HL-60 (cell line): ENCODE measurements at regions not wholly inside any gene's neighbourhood (a gene's known extent, or its start where the extent isn't known, plus 50 kb on each side); places are given as distances from the start of the nearest gene placed in this dataset.

Experiments
- DNase-seq, 2 experiments: peaks; one replicate each; pipeline ENCODE4 v3.0.0-alpha.2; 2010 to 2020; ENCODE audit warnings: low read depth in 1 of 2, low spot score in 1 of 2
- H3K27ac ChIP-seq: fragments of 250-450 bp; sonication (Bioruptor Pico); replicated peaks from 2 replicates; pipeline ENCODE4 v1.5.1; 2020; ENCODE audit warnings: mild to moderate bottlenecking, moderate library complexity
- H3K27me3 ChIP-seq: fragments of 250-450 bp; sonication (Bioruptor Pico); 2 replicates; pipeline ENCODE4 v1.5.1; 2021; ENCODE audit warnings: mild to moderate bottlenecking, moderate library complexity; ENCODE audit not compliant: insufficient read depth, poor library complexity, severe bottlenecking
- H3K4me3 ChIP-seq: replicated peaks from 2 replicates; pipeline ENCODE4 v1.5.1; 2011; ENCODE audit warnings: mild to moderate bottlenecking, control low read depth, low read length; ENCODE audit not compliant: insufficient read depth
- GABPA ChIP-seq: IDR thresholded peaks from 2 replicates; pipeline ENCODE4 v1.6.1; 2012; ENCODE audit warnings: low read depth
- POLR2AphosphoS5 ChIP-seq: IDR thresholded peaks from 2 replicates; pipeline ENCODE4 v1.6.1; 2012; ENCODE audit warnings: low read depth
- REST ChIP-seq: IDR thresholded peaks from 2 replicates; pipeline ENCODE4 v1.6.1; 2012; ENCODE audit warnings: low read depth; ENCODE audit not compliant: insufficient replicate concordance
- SPI1 ChIP-seq: IDR thresholded peaks from 2 replicates; pipeline ENCODE4 v1.6.1; 2012; ENCODE audit warnings: low read depth, mild to moderate bottlenecking, borderline replicate concordance
- TF ChIP-seq, protein P1 (sequence below): IDR thresholded peaks from one replicate; pipeline ENCODE4 v1.5.1; 2011; ENCODE audit warnings: low read length, control low read depth, inconsistent platforms; ENCODE audit not compliant: insufficient read depth

- TF ChIP-seq POLR2AphosphoS5, result no peak
- no peak for TF ChIP-seq REST
- TF ChIP-seq, protein P1, sequence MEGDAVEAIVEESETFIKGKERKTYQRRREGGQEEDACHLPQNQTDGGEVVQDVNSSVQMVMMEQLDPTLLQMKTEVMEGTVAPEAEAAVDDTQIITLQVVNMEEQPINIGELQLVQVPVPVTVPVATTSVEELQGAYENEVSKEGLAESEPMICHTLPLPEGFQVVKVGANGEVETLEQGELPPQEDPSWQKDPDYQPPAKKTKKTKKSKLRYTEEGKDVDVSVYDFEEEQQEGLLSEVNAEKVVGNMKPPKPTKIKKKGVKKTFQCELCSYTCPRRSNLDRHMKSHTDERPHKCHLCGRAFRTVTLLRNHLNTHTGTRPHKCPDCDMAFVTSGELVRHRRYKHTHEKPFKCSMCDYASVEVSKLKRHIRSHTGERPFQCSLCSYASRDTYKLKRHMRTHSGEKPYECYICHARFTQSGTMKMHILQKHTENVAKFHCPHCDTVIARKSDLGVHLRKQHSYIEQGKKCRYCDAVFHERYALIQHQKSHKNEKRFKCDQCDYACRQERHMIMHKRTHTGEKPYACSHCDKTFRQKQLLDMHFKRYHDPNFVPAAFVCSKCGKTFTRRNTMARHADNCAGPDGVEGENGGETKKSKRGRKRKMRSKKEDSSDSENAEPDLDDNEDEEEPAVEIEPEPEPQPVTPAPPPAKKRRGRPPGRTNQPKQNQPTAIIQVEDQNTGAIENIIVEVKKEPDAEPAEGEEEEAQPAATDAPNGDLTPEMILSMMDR, result no peak
- no peak for TF ChIP-seq SPI1
- no peaks in the 10 kb centered on the region for H3K27me3 ChIP-seq
Observed at GRCh38 chr4:167613381-167613780, 379.1 kb upstream of the SPOCK3 start.

DNA sequence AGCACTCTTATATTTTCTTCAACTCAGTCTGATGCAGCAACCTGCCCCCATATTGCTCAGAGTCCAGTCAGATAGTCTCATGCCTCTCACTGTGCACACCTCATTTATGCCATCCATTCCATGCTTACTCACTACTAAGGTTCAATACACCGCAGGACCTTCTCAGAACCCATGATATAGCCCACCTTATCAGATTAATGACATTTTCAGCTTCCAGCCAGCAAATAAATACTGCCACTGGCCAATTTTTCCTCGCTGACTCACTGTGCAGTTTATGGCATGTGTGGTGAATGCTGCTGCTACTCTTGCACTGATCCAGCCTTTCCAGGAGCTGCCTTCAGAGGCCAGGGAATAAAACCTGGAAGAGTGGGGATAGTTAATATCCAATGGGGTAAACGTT lies 380.6 kb upstream of the SPOCK3 start:
- TF ChIP-seq GABPA (no peak), POLR2AphosphoS5 (no peak), SPI1 (no peak), REST (no peak)
- TF ChIP-seq, protein P1, result no peak
- Histone ChIP-seq H3K27me3 (no peaks in the 10 kb centered on the region), H3K4me3 (no peak overlapping the region), H3K27ac (no peak overlapping the region)
- no peak for DNase-seq

More at GRCh38 chr4:167613381-167613780, 379.1 kb upstream of the SPOCK3 start:
- Histone ChIP-seq H3K4me3 (no peak overlapping the region), H3K27ac (no peak overlapping the region)
- no peak for DNase-seq

- no peak for DNase-seq
- Histone ChIP-seq H3K4me3 (no peak overlapping the region), H3K27me3 (no peaks in the 10 kb centered on the region), H3K27ac (no peak overlapping the region)
- no peak for TF ChIP-seq POLR2AphosphoS5
- no peak for TF ChIP-seq GABPA
- no peak for TF ChIP-seq SPI1
- TF ChIP-seq REST, result no peak
- TF ChIP-seq, protein P1, result no peak
Observed at GRCh38 chr4:167616476-167616875, 382.2 kb upstream of the SPOCK3 start.
